HG03159 (cell line): ENCODE measurements at regions not wholly inside any gene's neighbourhood (a gene's known extent, or its start where the extent isn't known, plus 50 kb on each side); places are given as distances from the start of the nearest gene placed in this dataset.
A peak's percentile ranks its signal among the peaks of the same experiment; 100 is the strongest.

Source experiments
- ATAC-seq: cut with Tn5 transposase; IDR thresholded peaks from one replicate; pipeline ENCODE4 v1.9.1; 2021; ENCODE audit warnings: mild to moderate bottlenecking, moderate library complexity; ENCODE audit not compliant: unreplicated experiment

DNA sequence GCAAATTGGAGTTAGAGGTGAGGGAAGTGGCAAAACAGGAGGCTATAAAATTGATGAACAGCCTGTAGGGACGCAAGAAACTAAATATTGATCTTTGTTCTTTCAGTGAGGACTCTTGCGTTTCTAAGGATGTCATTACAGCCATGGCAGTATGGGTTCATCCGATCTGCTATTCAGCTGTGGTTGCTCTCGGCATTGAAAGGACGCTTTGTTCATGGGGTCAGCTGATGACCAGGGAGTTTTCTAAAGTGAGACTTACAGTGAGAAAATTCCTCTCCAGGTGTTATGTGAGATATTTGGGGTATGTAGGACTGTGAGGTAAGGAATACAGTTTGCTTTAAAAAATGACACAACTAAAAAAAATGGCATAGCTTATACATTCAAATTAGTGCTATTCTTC is 52.7 kb upstream of the PELI1 start:
- no peak for ATAC-seq

DNA sequence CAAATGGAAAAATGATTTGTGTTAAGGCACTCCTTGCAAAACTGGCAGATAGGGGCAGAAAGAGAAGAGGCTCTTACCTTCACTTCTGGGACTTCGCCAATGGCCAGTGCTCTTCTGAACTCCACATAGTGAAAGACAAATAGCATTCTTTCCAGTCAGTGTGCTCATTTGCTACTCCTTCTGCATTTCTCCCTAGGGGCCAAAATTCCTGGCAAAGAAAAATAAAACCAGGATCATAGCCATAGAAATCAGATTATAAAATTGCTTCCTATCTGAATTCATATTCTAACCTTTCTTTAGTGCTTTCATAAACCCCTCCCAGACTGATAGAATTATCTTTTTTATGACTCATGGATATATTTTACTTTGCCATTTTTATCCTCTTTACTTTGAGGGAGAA is 56.9 kb upstream of the PELI1 start:
- ATAC-seq = no peak

- ATAC-seq = no peak
These were observed 58.1 kb upstream of the PELI1 start for GRCh38 chr2:64202206-64202845.

GRCh38 chr2:64203131-64203857 is 59.1 kb upstream of the PELI1 start:
- ATAC-seq = no peak

GRCh38 chr2:64203858-64204632 is 59.8 kb upstream of the PELI1 start:
- ATAC-seq = peak; percentile 59

DNA sequence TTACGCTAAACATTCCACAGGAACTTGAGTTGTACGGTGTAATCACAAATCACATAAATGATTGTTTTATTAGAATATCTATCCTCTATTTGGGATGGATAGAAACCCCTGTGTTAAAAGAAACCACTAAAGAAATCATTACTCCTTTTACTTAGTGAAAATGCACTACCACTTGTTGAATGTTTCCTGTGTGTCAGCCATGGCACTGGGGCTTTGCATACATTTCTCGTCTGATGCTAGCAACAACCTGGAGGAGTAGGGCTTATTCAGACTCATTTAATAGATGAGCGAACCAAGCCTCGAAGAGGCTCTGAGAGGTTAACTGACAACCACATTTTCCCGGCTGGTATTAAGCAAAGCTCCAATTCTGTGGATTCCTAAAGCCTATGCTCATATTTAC is 60.5 kb upstream of the PELI1 start:
- no peak for ATAC-seq

- no peak for ATAC-seq
These were observed 61.2 kb upstream of the PELI1 start for GRCh38 chr2:64205415-64205814.

DNA sequence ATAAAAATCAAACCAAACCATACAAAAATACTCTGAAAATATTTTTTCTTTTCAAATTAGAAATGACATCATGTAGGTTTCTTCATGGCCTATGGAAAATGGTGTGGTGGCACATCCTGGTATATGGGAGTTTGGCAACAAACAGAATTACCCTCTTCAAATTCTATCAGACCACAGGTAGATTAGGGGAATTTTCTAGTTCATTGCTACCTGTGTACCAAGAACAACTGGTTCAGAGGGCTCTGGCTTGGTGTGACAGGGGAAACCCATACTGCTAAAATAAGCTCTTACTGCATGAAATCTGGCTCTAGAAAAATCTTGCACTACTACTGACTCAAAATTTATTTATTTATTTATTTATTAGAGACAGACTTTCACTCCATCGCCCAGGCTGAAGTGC is 63.4 kb upstream of the PELI1 start:
- ATAC-seq = no peak

DNA sequence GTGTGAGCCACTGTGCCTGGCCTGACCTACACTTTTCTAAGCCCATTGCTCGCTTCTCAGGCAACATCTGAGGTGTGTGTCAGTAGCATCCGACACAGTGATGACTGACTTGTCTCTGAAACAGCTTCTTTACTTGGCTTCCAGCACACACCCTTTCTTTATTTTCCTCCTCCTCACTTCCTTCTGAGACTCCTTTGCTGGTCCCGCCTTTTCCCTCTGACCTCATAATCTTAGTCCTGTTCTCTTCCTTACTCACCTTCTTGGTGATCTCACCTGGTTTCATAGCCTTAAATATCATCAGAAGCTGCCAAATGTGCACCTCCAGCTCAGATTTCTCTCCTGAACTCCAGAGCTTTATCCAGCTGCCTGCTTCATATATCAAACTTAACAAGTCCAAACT is 66.6 kb upstream of the PELI1 start:
- no peak for ATAC-seq

- no peak for ATAC-seq
These were observed 67.2 kb upstream of the PELI1 start for GRCh38 chr2:64211276-64211921.

- ATAC-seq = no peak
These were observed 68.1 kb upstream of the PELI1 start for GRCh38 chr2:64212346-64212745.

GRCh38 chr2:64212801-64213321 is 68.6 kb upstream of the PELI1 start:
- peak; percentile 36 for ATAC-seq

- ATAC-seq = peak; percentile 53
These were observed 69.5 kb upstream of the PELI1 start for GRCh38 chr2:64213532-64214275.

DNA sequence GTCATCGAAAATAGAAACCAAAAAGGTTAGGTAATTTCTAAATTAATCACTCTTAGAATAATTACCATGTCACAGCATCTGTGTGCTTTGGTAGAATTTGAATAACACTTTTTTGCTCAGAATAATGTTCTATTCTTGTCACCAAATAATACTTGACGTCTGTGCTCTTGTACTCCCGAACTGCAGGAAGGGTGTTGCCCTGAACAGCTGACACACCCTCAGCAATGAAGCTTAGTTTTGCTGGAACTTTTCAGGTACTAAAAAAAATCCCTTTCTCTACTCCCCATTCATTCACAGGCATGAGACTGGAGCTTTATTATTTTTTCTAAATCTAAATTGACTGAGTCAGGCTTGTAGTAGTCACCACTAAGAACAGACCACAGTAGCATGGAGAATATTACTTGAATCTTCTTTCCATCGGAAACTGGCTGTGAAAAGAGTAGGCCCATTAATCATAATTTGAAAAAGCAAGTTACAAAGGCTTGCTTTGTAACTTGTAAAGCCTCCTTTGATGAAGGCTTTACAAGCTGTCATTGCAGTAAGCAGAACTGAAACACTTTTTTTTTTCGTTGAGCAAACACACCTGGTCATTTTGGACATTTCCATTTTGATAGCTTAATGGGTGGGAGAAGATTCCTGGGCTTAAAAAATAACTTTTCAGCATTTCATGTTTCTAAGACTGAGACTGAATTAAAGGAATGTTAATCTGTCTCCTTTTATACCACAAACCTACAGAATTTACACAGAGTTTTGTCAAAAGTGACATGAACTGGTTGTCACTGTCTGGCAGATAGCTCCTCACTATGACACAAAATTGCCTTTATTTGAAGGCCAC is 70.3 kb upstream of the PELI1 start:
- ATAC-seq = peak; percentile 59

DNA sequence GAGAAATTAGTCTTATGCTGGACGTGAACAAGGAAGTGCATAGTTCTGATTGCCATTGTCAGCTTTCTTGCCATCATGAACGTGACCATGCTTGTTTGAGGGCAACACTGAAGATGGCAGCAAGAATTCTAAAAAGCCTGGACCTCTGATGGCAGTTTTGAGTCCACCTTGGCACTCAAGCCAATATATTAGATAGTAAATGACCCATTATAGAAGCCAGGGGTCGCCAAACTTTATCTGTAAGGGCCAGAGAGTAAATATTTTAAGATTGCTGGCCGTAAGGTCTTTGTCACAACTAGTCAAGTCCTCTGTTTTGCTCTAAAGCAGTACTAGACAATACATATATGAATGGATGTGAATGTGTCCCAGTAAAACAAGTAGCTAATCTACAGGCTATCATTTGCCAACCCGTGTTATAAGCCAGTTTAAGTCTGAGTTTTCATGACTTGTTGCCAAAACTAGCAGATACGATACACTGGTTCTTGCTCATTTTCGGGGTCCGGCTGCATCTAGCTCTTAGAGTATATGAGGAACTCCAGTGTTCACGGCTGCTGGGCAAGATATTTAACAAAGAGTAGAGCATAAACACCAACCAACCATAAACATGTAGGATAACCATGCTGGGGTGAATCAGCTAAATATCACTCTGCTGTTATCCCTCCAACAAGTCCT is 73.1 kb upstream of the PELI1 start:
- ATAC-seq = no peak

DNA sequence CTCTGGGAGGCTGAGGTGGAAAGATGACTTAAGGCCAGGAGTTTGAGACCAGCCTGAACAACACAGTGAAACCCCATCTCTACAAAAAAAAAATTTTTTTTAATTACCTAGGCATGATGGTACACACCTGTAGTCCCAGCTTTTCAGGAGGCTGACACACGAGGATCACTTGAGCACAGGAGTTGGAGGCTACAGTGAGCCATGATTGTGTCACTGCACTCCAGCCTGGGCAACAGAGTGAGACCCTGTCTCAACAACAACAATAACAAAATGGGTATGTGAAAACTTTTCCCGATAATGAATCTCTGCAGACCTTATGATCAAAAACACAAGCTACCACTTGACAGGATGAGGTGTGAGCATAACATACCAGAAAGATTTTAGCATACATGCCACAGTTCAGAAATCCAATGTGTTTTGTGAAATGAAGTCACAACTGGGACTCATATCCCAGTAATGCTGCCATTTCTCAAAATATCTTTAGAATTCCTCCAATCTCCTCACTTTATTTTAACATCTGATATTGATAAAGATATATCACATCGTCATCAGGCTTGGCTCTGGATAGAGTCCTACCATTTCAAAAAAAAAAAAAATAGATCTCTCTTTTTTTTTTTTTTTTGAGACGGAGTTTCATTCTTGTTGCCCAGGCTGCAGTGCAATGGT is 74.0 kb upstream of the PELI1 start:
- ATAC-seq = no peak

DNA sequence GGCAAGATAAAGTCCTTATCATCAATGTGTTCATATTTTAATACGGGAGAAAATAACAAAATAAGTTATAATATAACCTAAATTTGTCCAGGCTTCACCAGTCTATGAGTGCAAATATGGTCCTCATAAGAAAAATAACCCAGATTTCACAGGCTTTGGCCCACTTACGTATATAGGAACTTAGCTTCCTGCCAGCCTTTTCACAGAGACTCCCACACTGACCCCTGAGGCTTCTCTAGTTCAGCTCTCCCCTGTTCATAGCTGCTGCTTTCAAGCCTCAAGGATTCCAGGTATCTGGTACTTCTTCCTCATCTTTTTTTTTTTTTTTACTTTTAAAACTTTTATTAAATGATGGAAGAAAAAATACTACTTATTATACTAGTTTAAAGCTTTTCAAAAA is 74.9 kb upstream of the PELI1 start:
- ATAC-seq = no peak

- ATAC-seq = no peak
These were observed 76.0 kb upstream of the PELI1 start for GRCh38 chr2:64220265-64220664.
